ENCODE measurements at regions not wholly inside any gene's neighbourhood (a gene's known extent, or its start where the extent isn't known, plus 50 kb on each side); places are given as distances from the start of the nearest gene placed in this dataset.

DNA sequence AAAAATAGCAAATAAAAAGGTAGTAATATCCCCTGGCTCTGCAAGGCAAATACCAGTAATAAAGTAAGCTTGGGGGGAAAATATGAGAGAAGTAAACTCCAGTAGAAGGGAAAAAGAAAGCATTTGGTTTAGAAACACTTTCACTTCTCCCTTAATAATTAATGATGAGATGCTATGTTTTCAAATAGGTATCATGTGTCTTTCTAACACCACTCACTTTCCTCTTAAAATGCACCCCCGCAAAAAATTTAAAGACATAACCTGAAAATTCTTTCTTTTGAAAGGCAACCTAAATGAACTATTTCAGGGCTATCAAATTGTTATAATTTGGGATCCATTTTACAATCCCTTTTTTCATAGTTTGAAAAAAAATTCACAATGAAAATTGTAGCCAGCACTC lies 240.3 kb downstream of the SNX10 start:
- Histone ChIP-seq H3K9ac (ENCODE audit: low read depth in 1 of 2, low read length in 2 of 2) (no peak overlapping the region), H3K36me3 (ENCODE audit: control insufficient read depth in 4 of 4, insufficient read depth in 3 of 4, low read depth in 1 of 4, low read length in 3 of 4) (no peaks in the 10 kb centered on the region), H3K4me1 (ENCODE audit: control insufficient read depth in 4 of 4, insufficient read depth in 4 of 4, low read length in 3 of 4) (no peaks in the 10 kb centered on the region), H3K27me3 (ENCODE audit: control insufficient read depth in 4 of 4, insufficient read depth in 4 of 4, low read length in 3 of 4) (peaks cover 0 to 10% (median 5%) of the 10 kb centered on the region in 4 donors), H3K9me3 (ENCODE audit: control insufficient read depth in 4 of 4, low read length in 3 of 4) (no peaks in the 10 kb centered on the region), H3K27ac (ENCODE audit: low read depth in 1 of 2, low read length in 2 of 2) (no peak overlapping the region), H3K4me3 (ENCODE audit: low read depth in 1 of 3, low read length in 3 of 3) (no peak overlapping the region)
- DNase-seq (ENCODE audit: low spot score), result no peak
- 78% methylated on average over 1 of the region's 1 CpG for WGBS
- TF ChIP-seq, protein P1, sequence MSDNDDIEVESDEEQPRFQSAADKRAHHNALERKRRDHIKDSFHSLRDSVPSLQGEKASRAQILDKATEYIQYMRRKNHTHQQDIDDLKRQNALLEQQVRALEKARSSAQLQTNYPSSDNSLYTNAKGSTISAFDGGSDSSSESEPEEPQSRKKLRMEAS (IDR thresholded peaks at IDR 0.05), result no peak
- TF ChIP-seq HNF4G (IDR thresholded peaks at IDR 0.05) (no peak), RAD21 (IDR thresholded peaks at IDR 0.05) (no peak)

DNA sequence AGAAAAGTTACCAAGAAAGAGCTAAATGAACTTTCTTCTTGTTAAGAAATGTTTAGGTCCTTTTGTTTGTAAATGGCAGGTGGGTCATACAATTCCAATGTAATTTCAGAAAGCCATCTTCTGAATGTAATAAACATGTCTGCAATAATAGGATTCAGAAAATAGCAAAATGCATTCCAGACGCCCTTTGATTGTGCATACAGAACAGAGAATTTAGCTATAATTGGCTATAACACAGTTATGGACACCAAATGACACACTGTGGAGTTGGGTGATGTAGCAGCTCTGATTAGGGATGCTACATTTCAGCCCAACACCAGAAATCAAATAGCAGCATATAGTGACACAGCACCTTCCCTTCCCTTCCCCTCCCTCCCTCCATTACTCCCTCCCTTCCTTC lies 240.8 kb downstream of the SNX10 start:
- no peak overlapping the region for H3K4me3 ChIP-seq (ENCODE audit: low read depth in 1 of 3, low read length in 3 of 3)
- H3K27me3 ChIP-seq (ENCODE audit: control insufficient read depth in 4 of 4, insufficient read depth in 4 of 4, low read length in 3 of 4), result peaks cover 0 to 12% (median 6%) of the 10 kb centered on the region in 4 donors
- H3K9ac ChIP-seq (ENCODE audit: low read depth in 1 of 2, low read length in 2 of 2), result no peak overlapping the region
- WGBS, result 75% methylated on average over 1 of the region's 1 CpG
- TF ChIP-seq RAD21 (IDR thresholded peaks at IDR 0.05) (no peak), FOXA2 (IDR thresholded peaks at IDR 0.05) (no peak), JUND (IDR thresholded peaks at IDR 0.05) (no peak), EGR1 (IDR thresholded peaks at IDR 0.05; ENCODE audit: low read depth in 2 of 2) (no peak), YY1 (IDR thresholded peaks at IDR 0.05) (no peak), RXRA (IDR thresholded peaks at IDR 0.05) (no peak), HNF4G (IDR thresholded peaks at IDR 0.05) (no peak), SP1 (IDR thresholded peaks at IDR 0.05) (no peak)
- TF ChIP-seq, protein P1 (IDR thresholded peaks at IDR 0.05), result no peak
- no peaks in the 10 kb centered on the region for H3K36me3 ChIP-seq (ENCODE audit: control insufficient read depth in 4 of 4, insufficient read depth in 3 of 4, low read depth in 1 of 4, low read length in 3 of 4)
- no peak for DNase-seq (ENCODE audit: low spot score)
- no peak overlapping the region for H3K27ac ChIP-seq (ENCODE audit: low read depth in 1 of 2, low read length in 2 of 2)
- no peaks in the 10 kb centered on the region for H3K9me3 ChIP-seq (ENCODE audit: control insufficient read depth in 4 of 4, low read length in 3 of 4)
- no peaks in the 10 kb centered on the region for H3K4me1 ChIP-seq (ENCODE audit: control insufficient read depth in 4 of 4, insufficient read depth in 4 of 4, low read length in 3 of 4)

DNA sequence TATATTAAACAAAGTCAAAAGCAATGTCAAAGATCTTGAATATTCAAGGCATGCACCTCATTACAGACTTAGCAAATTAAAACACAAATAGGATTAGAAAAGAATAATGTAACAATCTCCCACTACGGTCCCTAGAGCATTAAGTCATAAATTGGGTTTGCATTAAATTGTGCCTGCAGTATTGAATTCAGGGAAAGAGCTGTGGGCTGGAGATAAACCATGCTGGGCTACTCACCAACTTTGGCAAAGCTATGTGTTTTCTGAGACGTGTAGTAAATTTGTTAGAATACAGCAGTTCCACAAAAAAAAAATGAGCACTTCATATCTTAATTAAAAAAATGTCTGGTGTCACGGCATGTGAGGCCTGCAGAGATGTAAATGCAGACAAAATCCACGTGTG lies 241.6 kb downstream of the SNX10 start:
- no peaks in the 10 kb centered on the region for H3K36me3 ChIP-seq (ENCODE audit: control insufficient read depth in 4 of 4, insufficient read depth in 3 of 4, low read depth in 1 of 4, low read length in 3 of 4)
- no peak overlapping the region for H3K9ac ChIP-seq (ENCODE audit: low read depth in 1 of 2, low read length in 2 of 2)
- 61% methylated on average over 4 of the region's 4 CpGs for WGBS
- H3K27ac ChIP-seq (ENCODE audit: low read depth in 1 of 2, low read length in 2 of 2), result no peak overlapping the region
- TF ChIP-seq FOXA2 (IDR thresholded peaks at IDR 0.05) (no peak), RAD21 (IDR thresholded peaks at IDR 0.05) (no peak), RXRA (IDR thresholded peaks at IDR 0.05) (no peak)
- no peak for DNase-seq (ENCODE audit: low spot score)
- no peaks in the 10 kb centered on the region for H3K9me3 ChIP-seq (ENCODE audit: control insufficient read depth in 4 of 4, low read length in 3 of 4)
- H3K27me3 ChIP-seq (ENCODE audit: control insufficient read depth in 4 of 4, insufficient read depth in 4 of 4, low read length in 3 of 4), result peaks cover 1 to 16% (median 7%) of the 10 kb centered on the region in 4 donors
- H3K4me3 ChIP-seq (ENCODE audit: low read depth in 1 of 3, low read length in 3 of 3), result no peak overlapping the region
- no peaks in the 10 kb centered on the region for H3K4me1 ChIP-seq (ENCODE audit: control insufficient read depth in 4 of 4, insufficient read depth in 4 of 4, low read length in 3 of 4)

DNA sequence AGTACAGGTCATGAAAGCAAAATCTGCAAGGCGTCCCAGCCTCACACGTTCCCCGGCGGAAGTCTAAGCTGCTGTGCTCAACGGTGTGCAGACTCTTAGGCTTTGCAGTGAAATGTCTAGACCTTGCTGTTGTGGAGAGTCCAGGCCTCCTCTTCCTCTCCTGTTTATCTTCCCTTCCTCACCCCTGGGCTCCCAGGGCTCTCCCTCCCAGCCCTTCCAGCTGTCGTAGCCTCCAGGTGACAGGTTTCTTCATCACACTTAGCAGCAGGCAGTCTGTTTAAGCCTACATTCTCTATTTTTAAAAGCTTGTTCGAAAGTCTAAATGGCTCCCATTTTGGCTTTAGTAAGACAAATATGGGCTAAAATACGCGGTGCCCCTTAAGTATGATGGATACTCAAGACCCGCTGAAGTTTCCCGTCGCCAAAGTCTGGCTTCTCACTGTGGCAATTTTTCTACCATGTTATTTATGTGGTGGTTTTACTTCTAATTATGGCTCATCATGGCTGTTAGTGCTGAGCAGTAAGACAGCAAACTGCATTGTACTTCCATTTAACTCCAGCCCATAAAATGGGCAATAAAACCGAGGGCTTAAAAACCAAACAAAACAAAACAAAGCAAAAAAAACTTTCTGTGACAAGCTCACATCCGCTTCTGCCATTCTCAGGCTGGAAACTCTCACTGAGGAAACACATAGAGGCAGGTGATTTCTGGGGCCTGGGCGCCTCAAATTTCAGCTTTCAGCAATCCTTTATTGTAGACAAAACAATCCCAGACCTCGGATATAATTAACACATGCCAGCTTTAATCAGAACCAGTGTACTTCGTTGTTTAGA lies 243.2 kb downstream of the SNX10 start:
- Histone ChIP-seq H3K9me3 (ENCODE audit: control insufficient read depth in 4 of 4, low read length in 3 of 4) (no peaks in the 10 kb centered on the region), H3K4me3 (ENCODE audit: low read depth in 1 of 3, low read length in 3 of 3) (no peak overlapping the region), H3K27me3 (ENCODE audit: control insufficient read depth in 4 of 4, insufficient read depth in 4 of 4, low read length in 3 of 4) (peaks cover 3 to 23% (median 10%) of the 10 kb centered on the region in 4 donors), H3K36me3 (ENCODE audit: control insufficient read depth in 4 of 4, insufficient read depth in 3 of 4, low read depth in 1 of 4, low read length in 3 of 4) (no peaks in the 10 kb centered on the region), H3K27ac (ENCODE audit: low read depth in 1 of 2, low read length in 2 of 2) (no peak overlapping the region), H3K4me1 (ENCODE audit: control insufficient read depth in 4 of 4, insufficient read depth in 4 of 4, low read length in 3 of 4) (no peaks in the 10 kb centered on the region), H3K9ac (ENCODE audit: low read depth in 1 of 2, low read length in 2 of 2) (no peak overlapping the region)
- no peak for DNase-seq (ENCODE audit: low spot score)
- 61% methylated on average over 17 of the region's 17 CpGs for WGBS
- TF ChIP-seq FOXA2 (IDR thresholded peaks at IDR 0.05), result no peak
- TF ChIP-seq, protein P2, sequence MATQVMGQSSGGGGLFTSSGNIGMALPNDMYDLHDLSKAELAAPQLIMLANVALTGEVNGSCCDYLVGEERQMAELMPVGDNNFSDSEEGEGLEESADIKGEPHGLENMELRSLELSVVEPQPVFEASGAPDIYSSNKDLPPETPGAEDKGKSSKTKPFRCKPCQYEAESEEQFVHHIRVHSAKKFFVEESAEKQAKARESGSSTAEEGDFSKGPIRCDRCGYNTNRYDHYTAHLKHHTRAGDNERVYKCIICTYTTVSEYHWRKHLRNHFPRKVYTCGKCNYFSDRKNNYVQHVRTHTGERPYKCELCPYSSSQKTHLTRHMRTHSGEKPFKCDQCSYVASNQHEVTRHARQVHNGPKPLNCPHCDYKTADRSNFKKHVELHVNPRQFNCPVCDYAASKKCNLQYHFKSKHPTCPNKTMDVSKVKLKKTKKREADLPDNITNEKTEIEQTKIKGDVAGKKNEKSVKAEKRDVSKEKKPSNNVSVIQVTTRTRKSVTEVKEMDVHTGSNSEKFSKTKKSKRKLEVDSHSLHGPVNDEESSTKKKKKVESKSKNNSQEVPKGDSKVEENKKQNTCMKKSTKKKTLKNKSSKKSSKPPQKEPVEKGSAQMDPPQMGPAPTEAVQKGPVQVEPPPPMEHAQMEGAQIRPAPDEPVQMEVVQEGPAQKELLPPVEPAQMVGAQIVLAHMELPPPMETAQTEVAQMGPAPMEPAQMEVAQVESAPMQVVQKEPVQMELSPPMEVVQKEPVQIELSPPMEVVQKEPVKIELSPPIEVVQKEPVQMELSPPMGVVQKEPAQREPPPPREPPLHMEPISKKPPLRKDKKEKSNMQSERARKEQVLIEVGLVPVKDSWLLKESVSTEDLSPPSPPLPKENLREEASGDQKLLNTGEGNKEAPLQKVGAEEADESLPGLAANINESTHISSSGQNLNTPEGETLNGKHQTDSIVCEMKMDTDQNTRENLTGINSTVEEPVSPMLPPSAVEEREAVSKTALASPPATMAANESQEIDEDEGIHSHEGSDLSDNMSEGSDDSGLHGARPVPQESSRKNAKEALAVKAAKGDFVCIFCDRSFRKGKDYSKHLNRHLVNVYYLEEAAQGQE (IDR thresholded peaks at IDR 0.05), result no peak
- TF ChIP-seq SP1 (IDR thresholded peaks at IDR 0.05), result no peak
- TF ChIP-seq FOXA1 (IDR thresholded peaks at IDR 0.05), result no peak
- TF ChIP-seq NR2F2 (IDR thresholded peaks at IDR 0.05), result no peak
- TF ChIP-seq, protein P3, sequence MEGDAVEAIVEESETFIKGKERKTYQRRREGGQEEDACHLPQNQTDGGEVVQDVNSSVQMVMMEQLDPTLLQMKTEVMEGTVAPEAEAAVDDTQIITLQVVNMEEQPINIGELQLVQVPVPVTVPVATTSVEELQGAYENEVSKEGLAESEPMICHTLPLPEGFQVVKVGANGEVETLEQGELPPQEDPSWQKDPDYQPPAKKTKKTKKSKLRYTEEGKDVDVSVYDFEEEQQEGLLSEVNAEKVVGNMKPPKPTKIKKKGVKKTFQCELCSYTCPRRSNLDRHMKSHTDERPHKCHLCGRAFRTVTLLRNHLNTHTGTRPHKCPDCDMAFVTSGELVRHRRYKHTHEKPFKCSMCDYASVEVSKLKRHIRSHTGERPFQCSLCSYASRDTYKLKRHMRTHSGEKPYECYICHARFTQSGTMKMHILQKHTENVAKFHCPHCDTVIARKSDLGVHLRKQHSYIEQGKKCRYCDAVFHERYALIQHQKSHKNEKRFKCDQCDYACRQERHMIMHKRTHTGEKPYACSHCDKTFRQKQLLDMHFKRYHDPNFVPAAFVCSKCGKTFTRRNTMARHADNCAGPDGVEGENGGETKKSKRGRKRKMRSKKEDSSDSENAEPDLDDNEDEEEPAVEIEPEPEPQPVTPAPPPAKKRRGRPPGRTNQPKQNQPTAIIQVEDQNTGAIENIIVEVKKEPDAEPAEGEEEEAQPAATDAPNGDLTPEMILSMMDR (IDR thresholded peaks at IDR 0.05; ENCODE audit: low read depth, low read length, missing input control), result no peak
- no peak for TF ChIP-seq HNF4A (conservative IDR thresholded peaks at IDR 0.05)
- TF ChIP-seq RAD21 (IDR thresholded peaks at IDR 0.05), result no peak
- TF ChIP-seq, protein P4, sequence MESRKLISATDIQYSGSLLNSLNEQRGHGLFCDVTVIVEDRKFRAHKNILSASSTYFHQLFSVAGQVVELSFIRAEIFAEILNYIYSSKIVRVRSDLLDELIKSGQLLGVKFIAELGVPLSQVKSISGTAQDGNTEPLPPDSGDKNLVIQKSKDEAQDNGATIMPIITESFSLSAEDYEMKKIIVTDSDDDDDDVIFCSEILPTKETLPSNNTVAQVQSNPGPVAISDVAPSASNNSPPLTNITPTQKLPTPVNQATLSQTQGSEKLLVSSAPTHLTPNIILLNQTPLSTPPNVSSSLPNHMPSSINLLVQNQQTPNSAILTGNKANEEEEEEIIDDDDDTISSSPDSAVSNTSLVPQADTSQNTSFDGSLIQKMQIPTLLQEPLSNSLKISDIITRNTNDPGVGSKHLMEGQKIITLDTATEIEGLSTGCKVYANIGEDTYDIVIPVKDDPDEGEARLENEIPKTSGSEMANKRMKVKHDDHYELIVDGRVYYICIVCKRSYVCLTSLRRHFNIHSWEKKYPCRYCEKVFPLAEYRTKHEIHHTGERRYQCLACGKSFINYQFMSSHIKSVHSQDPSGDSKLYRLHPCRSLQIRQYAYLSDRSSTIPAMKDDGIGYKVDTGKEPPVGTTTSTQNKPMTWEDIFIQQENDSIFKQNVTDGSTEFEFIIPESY (IDR thresholded peaks at IDR 0.05), result no peak
- no peak for TF ChIP-seq EGR1 (IDR thresholded peaks at IDR 0.05; ENCODE audit: low read depth in 2 of 2)
